GM20000 (cell line): ENCODE measurements at regions not wholly inside any gene's neighbourhood (a gene's known extent, or its start where the extent isn't known, plus 50 kb on each side); places are given as distances from the start of the nearest gene placed in this dataset.

Source experiments
- DNase-seq: peaks from one replicate; pipeline ENCODE4 v3.0.0; 2012; ENCODE audit warnings: low spot score
- CTCF ChIP-seq: IDR thresholded peaks from 2 replicates; pipeline ENCODE4 v1.5.1; 2012; ENCODE audit warnings: mild to moderate bottlenecking, control low read depth; ENCODE audit errors: extremely low read depth, missing control alignments

DNA sequence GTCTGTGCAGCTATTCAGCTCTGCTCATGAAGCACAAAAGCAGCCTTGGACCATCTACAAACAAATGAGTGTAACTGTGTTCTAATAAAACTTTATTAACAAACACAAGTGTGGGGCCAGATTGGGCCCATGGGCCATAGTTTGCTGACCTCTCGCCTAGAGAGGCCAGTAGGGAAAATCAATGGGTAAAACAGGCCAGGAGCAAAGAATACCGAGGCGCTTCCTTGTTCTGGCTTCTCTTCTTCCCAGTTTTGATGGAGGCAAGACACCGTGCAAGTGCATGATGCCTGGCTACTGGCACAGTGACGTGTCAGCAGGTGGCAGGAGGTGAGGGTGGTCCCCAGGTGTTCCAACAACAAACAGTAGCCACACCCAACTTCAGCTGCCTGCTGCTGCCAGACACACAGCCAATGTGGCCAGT, 94.3 kb upstream of the SDK1 start:
- TF ChIP-seq CTCF = no peak
- DNase-seq = no peak

GRCh38 chr7:3207387-3207902, 93.6 kb upstream of the SDK1 start:
- no peak for DNase-seq
- no peak for TF ChIP-seq CTCF

DNA sequence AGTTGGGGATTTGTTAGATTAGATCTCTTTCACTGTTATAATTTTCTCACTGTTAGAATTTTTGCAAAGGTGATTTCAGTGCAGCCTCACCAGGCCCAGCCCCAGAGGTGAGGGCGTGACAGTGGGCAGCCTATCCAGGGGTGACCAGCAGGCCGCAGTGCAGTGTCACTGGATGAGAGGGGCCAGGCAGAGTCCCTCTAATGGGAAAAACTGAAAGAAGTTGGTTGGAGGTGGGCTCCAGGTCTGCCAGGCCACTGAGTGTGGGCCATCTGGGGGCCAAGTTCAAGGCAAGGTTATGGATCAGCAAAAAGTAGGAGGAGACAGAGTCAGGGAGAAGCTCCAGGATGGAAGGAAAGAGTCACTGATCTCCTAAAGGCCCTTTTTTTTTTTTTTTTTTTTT, 90.5 kb upstream of the SDK1 start:
- DNase-seq = no peak
- no peak for TF ChIP-seq CTCF

- DNase-seq = no peak
- no peak for TF ChIP-seq CTCF
These were observed 87.0 kb upstream of the SDK1 start for GRCh38 chr7:3214090-3214413.

- TF ChIP-seq CTCF = no peak
- DNase-seq = no peak
These were observed 85.1 kb upstream of the SDK1 start for GRCh38 chr7:3215624-3216585.

GRCh38 chr7:3217166-3217565, 83.9 kb upstream of the SDK1 start:
- DNase-seq = no peak

More at GRCh38 chr7:3217166-3217565, 83.9 kb upstream of the SDK1 start:
- TF ChIP-seq CTCF = no peak
